Activated B cell treated with CpG ODN at 0.5 μM for 24 hours (primary cell): ENCODE measurements at regions not wholly inside any gene's neighbourhood (a gene's known extent, or its start where the extent isn't known, plus 50 kb on each side); places are given as distances from the start of the nearest gene placed in this dataset.

Experiments
- ATAC-seq: fragments of 200-7000 bp; cut with Tn5 transposase; one replicate; pipeline ENCODE4 v1.10.0; 2021; ENCODE audit warnings: low read depth, mild to moderate bottlenecking, moderate library complexity
- CTCF ChIA-PET: fragments of 350-600 bp; sonication (Branson Sonifier 250); formaldehyde crosslinking; loops from one replicate; lab custom pipeline; 2021; ENCODE audit warnings: antibody characterized with exemption; lab: Charles Lee
- POLR2A ChIA-PET: fragments of 350-600 bp; sonication (Branson Sonifier 250); formaldehyde crosslinking; loops from one replicate; lab custom pipeline; 2021; ENCODE audit warnings: antibody characterized with exemption; lab: Charles Lee
- DNase-seq: peaks from one replicate; pipeline ENCODE4 v3.0.0; 2022
- H3K27ac Mint-ChIP-seq: one replicate; pipeline ENCODE4 v1.8.0; 2020; ENCODE audit warnings: mixed read lengths
- H3K27me3 Mint-ChIP-seq: one replicate; pipeline ENCODE4 v1.8.0; 2021; ENCODE audit warnings: mixed read lengths
- H3K36me3 Mint-ChIP-seq: one replicate; pipeline ENCODE4 v1.8.0; 2021; ENCODE audit warnings: low read depth, mixed read lengths
- H3K4me1 Mint-ChIP-seq: one replicate; pipeline ENCODE4 v1.8.0; 2021; ENCODE audit warnings: mixed read lengths
- H3K4me3 Mint-ChIP-seq: one replicate; pipeline ENCODE4 v1.8.0; 2020; ENCODE audit warnings: mild to moderate bottlenecking, mixed read lengths
- H3K9me3 Mint-ChIP-seq: one replicate; pipeline ENCODE4 v1.8.0; 2020; ENCODE audit warnings: mixed read lengths
- CTCF ChIP-seq: fragments of 200-600 bp; IDR thresholded peaks from one replicate; pipeline ENCODE4 v1.8.0; 2022; ENCODE audit warnings: antibody characterized with exemption, mild to moderate bottlenecking
- intact Hi-C: fragments of 100-400 bp; cut with micrococcal nuclease; formaldehyde crosslinking; loops from one replicate; pipeline ENCODE4 v1.15.1; 2024

GRCh38 chr2:122795763-122796162 lies 1040.3 kb downstream of the TSN start:
- TF ChIP-seq CTCF: no peak
- CTCF ChIA-PET: no interaction called here
- intact Hi-C loops: no loop called here
- no peaks in the 10 kb centered on the region for H3K36me3 Mint-ChIP-seq
- no peak overlapping the region for H3K27ac Mint-ChIP-seq
- DNase-seq (no peak), ATAC-seq (no peak)
- peaks cover 8% of the 10 kb centered on the region for H3K9me3 Mint-ChIP-seq
- no peaks in the 10 kb centered on the region for H3K27me3 Mint-ChIP-seq
- H3K4me3 Mint-ChIP-seq: no peak overlapping the region
- H3K4me1 Mint-ChIP-seq: no peaks in the 10 kb centered on the region
- POLR2A ChIA-PET: no interaction called here

- ChIA-PET POLR2A (no interaction called here), CTCF (no interaction called here)
- DNase-seq (no peak), ATAC-seq (no peak)
- H3K4me3 Mint-ChIP-seq: no peak overlapping the region
- no peak for TF ChIP-seq CTCF
- no peaks in the 10 kb centered on the region for H3K4me1 Mint-ChIP-seq
- peaks cover 7% of the 10 kb centered on the region for H3K9me3 Mint-ChIP-seq
- no peak overlapping the region for H3K27ac Mint-ChIP-seq
- intact Hi-C loops: no loop called here
- H3K36me3 Mint-ChIP-seq: no peaks in the 10 kb centered on the region
- no peaks in the 10 kb centered on the region for H3K27me3 Mint-ChIP-seq
Measured at GRCh38 chr2:122799391-122799790, 1043.9 kb downstream of the TSN start.

GRCh38 chr2:122800781-122801180 lies 1045.3 kb downstream of the TSN start:
- no peaks in the 10 kb centered on the region for H3K36me3 Mint-ChIP-seq
- H3K4me3 Mint-ChIP-seq: no peak overlapping the region
- H3K27me3 Mint-ChIP-seq: no peaks in the 10 kb centered on the region
- H3K27ac Mint-ChIP-seq: no peak overlapping the region
- intact Hi-C loops: no loop called here
- ATAC-seq (no peak), DNase-seq (no peak)
- ChIA-PET CTCF (no interaction called here), POLR2A (no interaction called here)
- peaks cover 2% of the 10 kb centered on the region for H3K9me3 Mint-ChIP-seq
- no peak for TF ChIP-seq CTCF
- H3K4me1 Mint-ChIP-seq: no peaks in the 10 kb centered on the region

GRCh38 chr2:122804494-122804893 lies 1049.0 kb downstream of the TSN start:
- Mint-ChIP-seq H3K4me3 (no peak overlapping the region), H3K9me3 (peaks cover 2% of the 10 kb centered on the region), H3K36me3 (no peaks in the 10 kb centered on the region), H3K27me3 (no peaks in the 10 kb centered on the region), H3K27ac (no peak overlapping the region), H3K4me1 (no peaks in the 10 kb centered on the region)
- intact Hi-C loops: no loop called here
- no peak for DNase-seq
- no peak for TF ChIP-seq CTCF
- no peak for ATAC-seq
- CTCF ChIA-PET: no interaction called here
- POLR2A ChIA-PET: no interaction called here

GRCh38 chr2:122805346-122805745 lies 1049.9 kb downstream of the TSN start:
- intact Hi-C loops: no loop called here
- ATAC-seq: no peak
- H3K27ac Mint-ChIP-seq: no peak overlapping the region
- H3K4me3 Mint-ChIP-seq: no peak overlapping the region
- peaks cover 5% of the 10 kb centered on the region for H3K9me3 Mint-ChIP-seq
- no peaks in the 10 kb centered on the region for H3K36me3 Mint-ChIP-seq
- no peaks in the 10 kb centered on the region for H3K4me1 Mint-ChIP-seq
- DNase-seq: no peak
- CTCF ChIA-PET: no interaction called here
- no peak for TF ChIP-seq CTCF
- no peaks in the 10 kb centered on the region for H3K27me3 Mint-ChIP-seq
- POLR2A ChIA-PET: no interaction called here
